ENCODE measurements at regions not wholly inside any gene's neighbourhood (a gene's known extent, or its start where the extent isn't known, plus 50 kb on each side); places are given as distances from the start of the nearest gene placed in this dataset.

- TF ChIP-seq CTCF (IDR thresholded peaks at IDR 0.05) (no peak), POLR2A (IDR thresholded peaks at IDR 0.05) (no peak)
Measured at GRCh38 chr1:68329096-68329835, 96.9 kb upstream of the WLS start.
